ENCODE measurements at regions not wholly inside any gene's neighbourhood (a gene's known extent, or its start where the extent isn't known, plus 50 kb on each side); places are given as distances from the start of the nearest gene placed in this dataset.

DNA sequence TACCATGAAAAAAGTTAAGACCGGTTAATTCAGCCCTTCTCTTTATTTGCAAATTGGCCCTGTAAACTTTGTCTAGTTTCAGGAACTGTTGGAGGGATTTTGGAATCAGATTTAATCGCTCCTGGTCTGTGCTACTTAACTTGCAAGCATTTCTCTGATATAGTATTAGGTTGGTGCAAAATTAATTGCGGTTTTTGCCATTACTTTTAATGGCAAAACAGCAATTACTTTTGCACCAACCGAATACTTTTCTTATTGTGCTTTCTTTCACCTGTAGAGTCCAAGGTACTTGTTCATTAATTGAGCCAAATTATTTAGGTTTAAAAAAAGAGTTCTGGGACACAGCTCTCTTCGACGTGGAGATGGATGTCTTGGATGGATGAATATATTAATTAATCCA is 92.8 kb upstream of the HNRNPU start:
- DNase-seq (no peak), FAIRE-seq (no peak)
- Histone ChIP-seq H3K9ac (ENCODE audit: low read length in 3 of 3) (no peak overlapping the region), H3K36me3 (ENCODE audit: control insufficient read depth in 2 of 3, insufficient read depth in 3 of 3, low read length in 3 of 3) (no peaks in the 10 kb centered on the region), H3K27me3 (ENCODE audit: control insufficient read depth, insufficient read depth, low read length) (no peaks in the 10 kb centered on the region), H3K9me3 (ENCODE audit: control insufficient read depth in 2 of 3, insufficient read depth in 1 of 3, low read length in 3 of 3) (no peaks in the 10 kb centered on the region), H3K4me1 (ENCODE audit: control insufficient read depth in 2 of 3, insufficient read depth in 2 of 3, low read depth in 1 of 3, low read length in 3 of 3) (no peaks in the 10 kb centered on the region), H3K4me3 (ENCODE audit: low read length in 3 of 3) (no peak overlapping the region), H3K27ac (ENCODE audit: low read depth in 2 of 2, low read length in 2 of 2) (no peak overlapping the region)
- TF ChIP-seq, protein P1, sequence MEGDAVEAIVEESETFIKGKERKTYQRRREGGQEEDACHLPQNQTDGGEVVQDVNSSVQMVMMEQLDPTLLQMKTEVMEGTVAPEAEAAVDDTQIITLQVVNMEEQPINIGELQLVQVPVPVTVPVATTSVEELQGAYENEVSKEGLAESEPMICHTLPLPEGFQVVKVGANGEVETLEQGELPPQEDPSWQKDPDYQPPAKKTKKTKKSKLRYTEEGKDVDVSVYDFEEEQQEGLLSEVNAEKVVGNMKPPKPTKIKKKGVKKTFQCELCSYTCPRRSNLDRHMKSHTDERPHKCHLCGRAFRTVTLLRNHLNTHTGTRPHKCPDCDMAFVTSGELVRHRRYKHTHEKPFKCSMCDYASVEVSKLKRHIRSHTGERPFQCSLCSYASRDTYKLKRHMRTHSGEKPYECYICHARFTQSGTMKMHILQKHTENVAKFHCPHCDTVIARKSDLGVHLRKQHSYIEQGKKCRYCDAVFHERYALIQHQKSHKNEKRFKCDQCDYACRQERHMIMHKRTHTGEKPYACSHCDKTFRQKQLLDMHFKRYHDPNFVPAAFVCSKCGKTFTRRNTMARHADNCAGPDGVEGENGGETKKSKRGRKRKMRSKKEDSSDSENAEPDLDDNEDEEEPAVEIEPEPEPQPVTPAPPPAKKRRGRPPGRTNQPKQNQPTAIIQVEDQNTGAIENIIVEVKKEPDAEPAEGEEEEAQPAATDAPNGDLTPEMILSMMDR (IDR thresholded peaks at IDR 0.05; ENCODE audit: borderline replicate concordance, extremely low read depth, insufficient read depth): no peak
- intact Hi-C loops (cut with DNase I): no loop called here

DNA sequence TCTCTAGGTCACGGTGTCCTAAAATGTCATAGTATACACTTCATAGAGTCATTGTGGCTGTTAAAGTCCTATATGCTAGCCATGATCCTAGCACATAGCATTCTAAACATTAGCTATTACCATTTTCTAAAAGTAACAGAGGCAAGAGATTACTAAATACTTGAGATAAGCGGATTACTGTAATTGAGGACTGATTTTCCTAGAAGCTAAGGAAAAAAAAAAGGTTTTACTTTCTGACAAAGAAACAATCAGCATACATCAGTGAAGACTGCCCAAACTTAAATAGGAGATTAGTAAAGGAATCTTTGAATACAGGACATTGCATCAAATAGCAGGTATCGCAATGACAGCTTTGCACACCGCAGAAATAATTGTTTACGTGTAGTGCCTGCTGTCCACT is 91.3 kb upstream of the HNRNPU start:
- TF ChIP-seq, protein P1 (IDR thresholded peaks at IDR 0.05; ENCODE audit: borderline replicate concordance, extremely low read depth, insufficient read depth): no peak
- H3K9me3 ChIP-seq (ENCODE audit: control insufficient read depth in 2 of 3, insufficient read depth in 1 of 3, low read length in 3 of 3): no peaks in the 10 kb centered on the region
- no peak overlapping the region for H3K27ac ChIP-seq (ENCODE audit: low read depth in 2 of 2, low read length in 2 of 2)
- H3K27me3 ChIP-seq (ENCODE audit: control insufficient read depth, insufficient read depth, low read length): no peaks in the 10 kb centered on the region
- no peak overlapping the region for H3K9ac ChIP-seq (ENCODE audit: low read length in 3 of 3)
- no peak for DNase-seq
- no peak for FAIRE-seq
- no peak overlapping the region for H3K4me3 ChIP-seq (ENCODE audit: low read length in 3 of 3)
- H3K36me3 ChIP-seq (ENCODE audit: control insufficient read depth in 2 of 3, insufficient read depth in 3 of 3, low read length in 3 of 3): no peaks in the 10 kb centered on the region
- no peaks in the 10 kb centered on the region for H3K4me1 ChIP-seq (ENCODE audit: control insufficient read depth in 2 of 3, insufficient read depth in 2 of 3, low read depth in 1 of 3, low read length in 3 of 3)
- intact Hi-C loops (cut with DNase I): no loop called here

DNA sequence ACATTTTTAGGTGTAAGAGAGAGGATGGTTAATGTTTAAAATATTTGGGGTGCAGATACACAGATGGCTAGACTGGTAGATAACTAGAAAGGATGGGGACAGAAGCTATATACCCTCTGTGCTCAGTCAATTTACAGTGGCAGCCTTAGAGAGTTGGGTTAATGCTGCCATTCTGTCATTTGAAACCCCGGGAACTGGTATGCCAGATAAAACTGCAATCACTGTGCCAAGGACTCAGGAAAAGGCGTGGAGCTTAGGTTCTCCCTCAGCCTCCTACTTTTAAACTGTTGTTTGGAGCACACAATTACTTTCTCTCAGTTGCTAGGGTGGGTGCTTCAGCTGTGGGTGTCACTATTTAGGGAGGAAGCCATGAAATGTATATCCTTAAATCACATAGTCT is 90.0 kb upstream of the HNRNPU start:
- H3K9ac ChIP-seq (ENCODE audit: low read length in 3 of 3): no peak overlapping the region
- FAIRE-seq: no peak
- no peak overlapping the region for H3K4me3 ChIP-seq (ENCODE audit: low read length in 3 of 3)
- H3K9me3 ChIP-seq (ENCODE audit: control insufficient read depth in 2 of 3, insufficient read depth in 1 of 3, low read length in 3 of 3): no peaks in the 10 kb centered on the region
- no peaks in the 10 kb centered on the region for H3K27me3 ChIP-seq (ENCODE audit: control insufficient read depth, insufficient read depth, low read length)
- H3K4me1 ChIP-seq (ENCODE audit: control insufficient read depth in 2 of 3, insufficient read depth in 2 of 3, low read depth in 1 of 3, low read length in 3 of 3): no peaks in the 10 kb centered on the region
- no peaks in the 10 kb centered on the region for H3K36me3 ChIP-seq (ENCODE audit: control insufficient read depth in 2 of 3, insufficient read depth in 3 of 3, low read length in 3 of 3)
- H3K27ac ChIP-seq (ENCODE audit: low read depth in 2 of 2, low read length in 2 of 2): no peak overlapping the region
- no peak for DNase-seq
- TF ChIP-seq, protein P1 (IDR thresholded peaks at IDR 0.05; ENCODE audit: borderline replicate concordance, extremely low read depth, insufficient read depth): no peak
- intact Hi-C loops (cut with DNase I): no loop called here

DNA sequence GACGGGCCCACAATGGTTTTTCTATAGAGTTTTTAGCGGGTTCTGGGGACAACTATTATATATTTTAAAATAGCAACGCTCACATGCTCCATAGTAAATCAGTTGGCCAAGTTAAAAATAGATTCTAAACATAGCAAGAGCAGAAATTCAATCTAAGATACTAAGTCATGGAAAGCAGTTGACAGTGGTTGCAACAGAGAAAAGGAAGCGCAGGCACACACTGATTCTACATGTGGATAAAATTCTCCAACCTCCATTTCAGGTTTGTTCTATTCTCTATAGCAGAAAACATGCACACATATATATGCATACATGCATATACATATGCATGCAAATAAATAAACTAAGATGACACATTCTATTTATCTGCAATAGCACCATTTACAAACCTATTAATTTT is 89.6 kb upstream of the HNRNPU start:
- FAIRE-seq (no peak), DNase-seq (no peak)
- TF ChIP-seq, protein P1 (IDR thresholded peaks at IDR 0.05; ENCODE audit: borderline replicate concordance, extremely low read depth, insufficient read depth): no peak
- H3K4me1 ChIP-seq (ENCODE audit: control insufficient read depth in 2 of 3, insufficient read depth in 2 of 3, low read depth in 1 of 3, low read length in 3 of 3): no peaks in the 10 kb centered on the region
- H3K27me3 ChIP-seq (ENCODE audit: control insufficient read depth, insufficient read depth, low read length): no peaks in the 10 kb centered on the region
- no peak overlapping the region for H3K27ac ChIP-seq (ENCODE audit: low read depth in 2 of 2, low read length in 2 of 2)
- no peak overlapping the region for H3K4me3 ChIP-seq (ENCODE audit: low read length in 3 of 3)
- H3K9me3 ChIP-seq (ENCODE audit: control insufficient read depth in 2 of 3, insufficient read depth in 1 of 3, low read length in 3 of 3): no peaks in the 10 kb centered on the region
- no peaks in the 10 kb centered on the region for H3K36me3 ChIP-seq (ENCODE audit: control insufficient read depth in 2 of 3, insufficient read depth in 3 of 3, low read length in 3 of 3)
- H3K9ac ChIP-seq (ENCODE audit: low read length in 3 of 3): no peak overlapping the region
- intact Hi-C loops (cut with DNase I): no loop called here

Data from kidney (tissue), 13 donors.